ENCODE measurements at regions not wholly inside any gene's neighbourhood (a gene's known extent, or its start where the extent isn't known, plus 50 kb on each side); places are given as distances from the start of the nearest gene placed in this dataset.

DNA sequence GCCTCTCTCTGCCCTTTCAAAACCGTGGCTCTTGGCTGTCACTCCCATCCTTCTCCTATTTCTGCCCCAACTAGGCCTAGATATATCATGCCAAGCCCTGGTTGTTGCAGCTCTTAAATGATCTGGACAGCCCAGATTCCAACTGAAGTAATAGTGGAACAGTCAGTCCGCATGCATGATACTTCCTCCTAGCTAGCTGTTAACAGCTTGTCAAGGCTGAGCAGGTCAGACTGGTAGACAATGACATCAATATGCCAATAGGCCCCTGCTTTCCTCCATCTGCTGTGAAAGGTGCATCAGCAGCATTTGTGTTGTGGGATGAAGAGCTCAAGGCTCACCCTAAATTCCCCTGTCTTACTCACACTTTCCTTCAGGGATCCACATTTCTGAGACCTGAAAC is 527.7 kb upstream of the TGFBR2 start:
- no peak overlapping the region for H3K4me3 ChIP-seq (ENCODE audit: low read depth, low read length)
- TF ChIP-seq, protein P1, sequence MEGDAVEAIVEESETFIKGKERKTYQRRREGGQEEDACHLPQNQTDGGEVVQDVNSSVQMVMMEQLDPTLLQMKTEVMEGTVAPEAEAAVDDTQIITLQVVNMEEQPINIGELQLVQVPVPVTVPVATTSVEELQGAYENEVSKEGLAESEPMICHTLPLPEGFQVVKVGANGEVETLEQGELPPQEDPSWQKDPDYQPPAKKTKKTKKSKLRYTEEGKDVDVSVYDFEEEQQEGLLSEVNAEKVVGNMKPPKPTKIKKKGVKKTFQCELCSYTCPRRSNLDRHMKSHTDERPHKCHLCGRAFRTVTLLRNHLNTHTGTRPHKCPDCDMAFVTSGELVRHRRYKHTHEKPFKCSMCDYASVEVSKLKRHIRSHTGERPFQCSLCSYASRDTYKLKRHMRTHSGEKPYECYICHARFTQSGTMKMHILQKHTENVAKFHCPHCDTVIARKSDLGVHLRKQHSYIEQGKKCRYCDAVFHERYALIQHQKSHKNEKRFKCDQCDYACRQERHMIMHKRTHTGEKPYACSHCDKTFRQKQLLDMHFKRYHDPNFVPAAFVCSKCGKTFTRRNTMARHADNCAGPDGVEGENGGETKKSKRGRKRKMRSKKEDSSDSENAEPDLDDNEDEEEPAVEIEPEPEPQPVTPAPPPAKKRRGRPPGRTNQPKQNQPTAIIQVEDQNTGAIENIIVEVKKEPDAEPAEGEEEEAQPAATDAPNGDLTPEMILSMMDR (IDR thresholded peaks at IDR 0.05; ENCODE audit: insufficient read depth, low read length, missing control alignments): no peak
- no peak for DNase-seq (ENCODE audit: low read depth, low spot score)
- ChIA-PET CTCF (no interaction called here), POLR2A (no interaction called here)

DNA sequence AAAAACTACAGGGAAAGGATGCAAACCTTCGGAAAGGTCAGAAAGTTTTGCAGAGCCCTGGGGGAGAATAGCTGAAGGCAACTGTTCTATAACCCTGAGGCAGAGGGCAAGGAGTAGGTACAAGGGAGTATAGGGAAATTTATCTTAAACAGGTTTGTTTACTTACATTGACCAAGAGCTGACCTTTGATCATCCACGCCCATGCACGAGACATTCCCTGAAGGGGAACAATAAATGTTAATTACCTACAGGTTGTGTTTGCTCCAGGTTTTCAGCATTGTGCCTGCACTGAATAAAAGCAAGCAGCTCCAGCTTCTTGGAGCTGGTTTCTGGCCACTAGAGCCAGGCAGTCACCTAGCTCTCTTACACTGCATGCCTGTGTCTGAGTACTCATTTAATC is 524.5 kb upstream of the TGFBR2 start:
- ChIA-PET POLR2A (no interaction called here), CTCF (interaction anchor here (1.1 to 1.2 kb wide), 2 partner anchors 32 to 40 kb away, joined by 3 read pairs; no protein-coding TSS in a partner anchor)
- no peak for DNase-seq (ENCODE audit: low read depth, low spot score)
- no peak overlapping the region for H3K4me3 ChIP-seq (ENCODE audit: low read depth, low read length)
- TF ChIP-seq, protein P1 (IDR thresholded peaks at IDR 0.05; ENCODE audit: insufficient read depth, low read length, missing control alignments): no peak

DNA sequence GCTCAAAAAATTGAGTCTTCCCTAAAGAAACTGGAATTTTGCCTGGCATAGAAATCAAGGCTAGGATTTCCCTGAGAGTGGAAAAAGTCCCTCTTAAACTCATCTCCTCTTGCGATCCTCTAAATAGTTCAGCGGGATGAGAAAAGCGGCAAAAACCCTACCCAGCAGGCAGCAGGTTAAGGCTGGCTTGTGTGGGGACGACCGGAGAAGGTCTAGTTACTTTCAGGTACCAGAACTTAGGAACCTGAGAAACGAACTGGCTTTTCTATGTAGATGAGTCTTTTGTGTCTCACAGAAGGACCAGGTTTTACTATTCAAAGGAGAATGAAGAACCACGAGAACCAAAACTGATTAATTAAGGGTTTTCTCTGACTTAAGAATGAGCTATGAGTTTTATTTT is 523.7 kb upstream of the TGFBR2 start:
- no peak overlapping the region for H3K4me3 ChIP-seq (ENCODE audit: low read depth, low read length)
- ChIA-PET POLR2A (no interaction called here), CTCF (interaction anchor here (1.1 to 1.2 kb wide), 3 partner anchors 31 to 117 kb away, joined by 3 read pairs; no protein-coding TSS in a partner anchor)
- TF ChIP-seq, protein P1 (IDR thresholded peaks at IDR 0.05; ENCODE audit: insufficient read depth, low read length, missing control alignments): no peak
- no peak for DNase-seq (ENCODE audit: low read depth, low spot score)

DNA sequence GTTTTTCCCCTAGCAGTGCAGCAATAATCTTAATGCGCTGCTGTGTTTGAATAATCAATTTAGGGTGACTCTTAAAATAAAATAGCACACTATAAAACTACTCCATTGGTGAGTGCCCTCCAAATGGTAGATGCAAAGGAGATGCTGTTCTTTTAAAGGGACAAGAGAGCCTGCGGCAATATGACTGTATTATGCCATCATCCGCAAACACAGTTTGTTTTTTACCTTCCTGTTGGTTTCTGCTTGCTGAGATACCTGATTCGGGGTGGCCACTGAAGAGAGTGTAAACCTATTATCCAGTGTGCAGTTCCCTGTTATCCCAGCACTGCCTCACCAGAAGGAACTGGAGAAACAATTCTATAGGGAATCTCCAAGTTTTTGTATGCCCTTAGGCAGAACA is 523.1 kb upstream of the TGFBR2 start:
- TF ChIP-seq, protein P1 (IDR thresholded peaks at IDR 0.05; ENCODE audit: insufficient read depth, low read length, missing control alignments): no peak
- ChIA-PET CTCF (interaction anchor here (1.1 kb wide), 1 partner anchor 116 kb away, joined by 3 read pairs; no protein-coding TSS in a partner anchor), POLR2A (no interaction called here)
- H3K4me3 ChIP-seq (ENCODE audit: low read depth, low read length): no peak overlapping the region
- no peak for DNase-seq (ENCODE audit: low read depth, low spot score)

DNA sequence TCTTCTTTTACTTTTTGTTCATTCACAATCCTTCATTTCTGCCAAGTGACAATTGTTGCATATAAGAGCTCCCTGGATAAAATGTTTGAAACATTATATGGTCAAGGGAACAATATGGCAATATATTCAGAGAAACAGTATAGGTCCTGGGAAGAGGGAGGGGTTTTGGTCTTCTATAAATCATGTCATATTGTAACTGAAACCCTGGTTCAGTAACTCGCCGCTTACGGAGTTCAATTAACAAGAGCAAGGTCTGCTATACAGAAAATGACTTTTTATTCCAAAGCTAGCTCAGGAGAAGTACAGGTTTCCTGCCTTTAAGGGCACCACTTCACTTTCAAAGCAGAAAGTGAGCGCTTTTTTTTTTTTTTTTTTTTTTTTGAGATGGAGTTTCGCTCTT is 522.1 kb upstream of the TGFBR2 start:
- no peak for DNase-seq (ENCODE audit: low read depth, low spot score)
- CTCF ChIA-PET: interaction anchor here (1.6 kb wide), 1 partner anchor 18 kb away, joined by 3 read pairs; no protein-coding TSS in a partner anchor
- H3K4me3 ChIP-seq (ENCODE audit: low read depth, low read length): no peak overlapping the region
- TF ChIP-seq, protein P1 (IDR thresholded peaks at IDR 0.05; ENCODE audit: insufficient read depth, low read length, missing control alignments): no peak
- POLR2A ChIA-PET: no interaction called here

DNA sequence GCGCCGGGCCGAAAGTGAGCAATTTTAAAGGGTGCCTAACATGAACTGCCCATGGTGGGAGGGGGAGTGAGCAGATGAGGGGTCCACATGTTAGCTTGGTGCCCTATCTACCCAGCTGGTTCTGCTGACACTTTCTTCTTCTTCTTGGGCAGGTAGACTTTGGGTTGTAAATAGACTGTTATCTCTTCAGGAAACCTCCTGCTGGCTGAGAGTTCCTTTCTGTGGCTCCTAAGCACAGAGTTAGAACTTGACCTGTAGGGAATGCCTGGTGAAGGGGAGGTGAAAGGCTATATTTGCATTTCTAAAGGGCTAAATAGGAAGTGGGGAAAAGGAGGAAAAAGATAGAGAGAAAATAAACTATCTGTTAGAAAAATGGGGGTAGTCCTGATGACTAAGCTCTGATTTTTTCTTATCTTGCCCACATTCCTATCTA is 521.4 kb upstream of the TGFBR2 start:
- ChIA-PET POLR2A (no interaction called here), CTCF (interaction anchor here (0.9 to 1.6 kb wide), 2 partner anchors 18 to 666 kb away, joined by 3 read pairs; no protein-coding TSS in a partner anchor)
- no peak for DNase-seq (ENCODE audit: low read depth, low spot score)
- TF ChIP-seq, protein P1 (IDR thresholded peaks at IDR 0.05; ENCODE audit: insufficient read depth, low read length, missing control alignments): no peak
- no peak overlapping the region for H3K4me3 ChIP-seq (ENCODE audit: low read depth, low read length)
